HEK293T (cell line): ENCODE measurements at regions not wholly inside any gene's neighbourhood (a gene's known extent, or its start where the extent isn't known, plus 50 kb on each side); places are given as distances from the start of the nearest gene placed in this dataset.

ENCODE experiments used
- BHLHE40 ChIP-seq: fragments of 450-650 bp; IDR thresholded peaks from 2 replicates; pipeline ENCODE4 v1.6.1; 2016; ENCODE audit warnings: mild to moderate bottlenecking, moderate library complexity, borderline replicate concordance
- FOXA1 ChIP-seq: fragments of 450-650 bp; IDR thresholded peaks from 2 replicates; pipeline ENCODE4 v1.6.1; 2016; ENCODE audit warnings: mild to moderate bottlenecking
- FOXM1 ChIP-seq: fragments of 450-650 bp; IDR thresholded peaks from 2 replicates; pipeline ENCODE4 v1.6.1; 2017; ENCODE audit warnings: mild to moderate bottlenecking, borderline replicate concordance
- NFRKB ChIP-seq: fragments of 450-650 bp; IDR thresholded peaks from 2 replicates; pipeline ENCODE4 v1.6.1; 2016; ENCODE audit warnings: mild to moderate bottlenecking, moderate library complexity
- SP1 ChIP-seq: fragments of 450-650 bp; IDR thresholded peaks from 2 replicates; pipeline ENCODE4 v1.6.1; 2017
- SUZ12 ChIP-seq: fragments of 450-650 bp; IDR thresholded peaks from 2 replicates; pipeline ENCODE4 v1.6.1; 2016; ENCODE audit warnings: mild to moderate bottlenecking
- TARDBP ChIP-seq: fragments of 450-650 bp; IDR thresholded peaks from 2 replicates; pipeline ENCODE4 v1.6.1; 2016
- ZNF384 ChIP-seq: fragments of 450-650 bp; IDR thresholded peaks from 2 replicates; pipeline ENCODE4 v1.6.1; 2016

DNA sequence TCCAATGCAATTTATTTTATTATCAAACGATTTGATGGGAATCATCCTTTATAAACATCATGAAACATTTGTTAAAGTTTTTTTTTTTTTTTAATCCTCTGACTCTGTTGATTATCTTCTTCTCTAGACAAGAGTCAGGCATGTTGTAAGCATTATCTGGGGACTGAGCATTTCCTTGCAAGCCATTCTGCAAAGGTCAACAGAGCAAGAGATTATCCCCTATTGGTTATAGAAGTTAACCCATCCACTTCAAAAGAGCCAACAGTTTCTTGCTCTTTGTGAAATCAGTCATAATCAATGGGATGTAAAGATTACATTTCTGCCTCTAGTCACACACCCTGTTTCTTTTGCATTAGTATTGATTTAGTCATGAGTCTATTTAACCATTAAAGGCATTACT lies 368.8 kb upstream of the ADGRL4 start:
- TF ChIP-seq FOXM1 (no peak), BHLHE40 (no peak), FOXA1 (no peak), SP1 (no peak), ZNF384 (no peak), SUZ12 (no peak), TARDBP (no peak), NFRKB (no peak)
